Keratinocyte (primary cell): ENCODE measurements at regions not wholly inside any gene's neighbourhood (a gene's known extent, or its start where the extent isn't known, plus 50 kb on each side); places are given as distances from the start of the nearest gene placed in this dataset.

Experiments used
- DNase-seq: peaks from one replicate; pipeline ENCODE4 v3.0.0-alpha.2; 2011; ENCODE audit warnings: low read depth, missing footprints, low spot score
- FAIRE-seq: peaks from 2 replicates; lab custom pipeline; 2011; peaks lifted over from hg19 to GRCh38; lab: Jason Lieb, UNC
- H2AFZ ChIP-seq: 2 replicates; pipeline ENCODE4 v1.6.0; 2012; ENCODE audit warnings: low read length, control low read depth, inconsistent platforms; ENCODE audit not compliant: control insufficient read depth
- H3K27ac ChIP-seq: 2 replicates; pipeline ENCODE4 v1.5.1; 2011; ENCODE audit warnings: low read length; ENCODE audit not compliant: control insufficient read depth, insufficient read depth
- H3K27me3 ChIP-seq: 3 replicates; pipeline ENCODE4 v1.6.0; 2011; ENCODE audit warnings: low read length; ENCODE audit not compliant: control insufficient read depth, insufficient read depth; ENCODE audit errors: extremely low read depth
- H3K36me3 ChIP-seq, 2 experiments: 2 replicates in 1 of 2; 3 replicates in 1 of 2; pipeline ENCODE4 v1.5.1; 2011; ENCODE audit warnings: low read length in 2 of 2, mild to moderate bottlenecking in 1 of 2; ENCODE audit not compliant: control insufficient read depth in 2 of 2, insufficient read depth in 2 of 2; ENCODE audit errors: extremely low read depth in 1 of 2
- H3K4me1 ChIP-seq: 3 replicates; pipeline ENCODE4 v1.5.1; 2011; ENCODE audit warnings: low read length; ENCODE audit not compliant: control insufficient read depth, insufficient read depth; ENCODE audit errors: extremely low read depth
- H3K4me2 ChIP-seq: 3 replicates; pipeline ENCODE4 v1.6.0; 2011; ENCODE audit warnings: low read depth, low read length; ENCODE audit not compliant: control insufficient read depth, insufficient read depth; ENCODE audit errors: extremely low read depth
- H3K4me3 ChIP-seq, 3 experiments: fragments of 200-600 bp in 1 of 3; sonication (generic) in 1 of 3; 2 replicates in 2 of 3; 3 replicates in 1 of 3; pipeline ENCODE4 v1.5.1; 2011 to 2016; ENCODE audit warnings: low read length in 3 of 3, mild to moderate bottlenecking in 3 of 3, control low read depth in 2 of 3, inconsistent platforms in 1 of 3, low read depth in 1 of 3, mixed read lengths in 1 of 3, mixed run types in 1 of 3, moderate library complexity in 1 of 3; ENCODE audit not compliant: control insufficient read depth in 2 of 3, insufficient read depth in 2 of 3; ENCODE audit errors: extremely low read depth in 1 of 3
- H3K79me2 ChIP-seq: 2 replicates; pipeline ENCODE4 v1.6.0; 2012; ENCODE audit warnings: low read length; ENCODE audit not compliant: control insufficient read depth, insufficient read depth
- H3K9ac ChIP-seq: 3 replicates; pipeline ENCODE4 v1.6.0; 2011; ENCODE audit warnings: low read length; ENCODE audit not compliant: control insufficient read depth, insufficient read depth; ENCODE audit errors: extremely low read depth
- H3K9me1 ChIP-seq: 3 replicates; pipeline ENCODE4 v1.6.0; 2011; ENCODE audit warnings: low read length; ENCODE audit not compliant: control insufficient read depth, insufficient read depth; ENCODE audit errors: extremely low read depth
- H3K9me3 ChIP-seq: 2 replicates; pipeline ENCODE4 v1.5.1; 2012; ENCODE audit warnings: low read depth, low read length; ENCODE audit not compliant: control insufficient read depth
- H4K20me1 ChIP-seq: 3 replicates; pipeline ENCODE4 v1.6.0; 2011; ENCODE audit warnings: low read length; ENCODE audit not compliant: control insufficient read depth, insufficient read depth; ENCODE audit errors: extremely low read depth
- CTCF ChIP-seq, 3 experiments: IDR thresholded peaks in 1 of 3; conservative IDR thresholded peaks in 1 of 3; optimal IDR thresholded peaks in 1 of 3; 2 replicates in 2 of 3; 3 replicates in 1 of 3; pipeline versions ENCODE3 to v1.5.1; 2011; ENCODE audit warnings: low read length in 3 of 3, mild to moderate bottlenecking in 3 of 3, moderate library complexity in 2 of 3, control low read depth in 1 of 3, inconsistent platforms in 1 of 3; ENCODE audit not compliant: insufficient read depth in 2 of 3; ENCODE audit errors: extremely low read depth in 1 of 3
- EZH2 ChIP-seq: IDR thresholded peaks from one replicate; pipeline ENCODE4 v1.6.1; 2012; ENCODE audit warnings: inconsistent platforms, mild to moderate bottlenecking, low read length, moderate library complexity
- dilution Hi-C: fragments of 300-500 bp; cut with MboI; formaldehyde crosslinking; loops from one replicate; pipeline ENCODE4 v1.7.0; 2020; ENCODE audit warnings: low sequenced_read_pairs; ENCODE audit not compliant: extremely low pct_ligation_motif_present

DNA sequence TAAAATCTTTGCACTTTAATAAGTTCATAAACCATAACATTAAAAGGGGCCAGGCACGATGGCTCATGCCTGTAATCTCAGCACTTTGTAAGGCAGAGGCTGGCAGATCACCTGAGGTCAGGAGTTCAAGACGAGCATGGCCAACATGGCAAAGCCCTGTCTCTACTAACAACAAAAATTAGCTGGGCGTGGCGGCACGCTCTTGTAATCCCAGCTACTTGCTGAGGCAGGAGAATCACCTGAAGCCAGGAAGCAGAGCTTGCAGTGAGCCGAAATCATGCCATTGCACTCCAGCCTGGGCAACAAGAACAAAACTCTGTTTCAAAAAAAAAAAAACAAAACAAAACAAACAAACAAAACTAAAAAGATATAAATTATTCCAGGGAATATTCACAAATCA is 595.2 kb upstream of the LCORL start:
- H4K20me1 ChIP-seq = no peaks in the 10 kb centered on the region
- TF ChIP-seq CTCF (optimal IDR thresholded peaks at IDR 0.05 in 1 of 3, IDR thresholded peaks at IDR 0.05 in 1 of 3, conservative IDR thresholded peaks at IDR 0.05 in 1 of 3; ENCODE audit: extremely low read depth in 1 of 3, insufficient read depth in 2 of 3, low read length in 3 of 3) (no peak), EZH2 (no peak)
- no peaks in the 10 kb centered on the region for H3K9me1 ChIP-seq
- no peak overlapping the region for H2AFZ ChIP-seq
- H3K27ac ChIP-seq = no peak overlapping the region
- H3K9me3 ChIP-seq = no peaks in the 10 kb centered on the region
- no peak for FAIRE-seq
- no peak for DNase-seq
- H3K4me1 ChIP-seq = no peaks in the 10 kb centered on the region
- no peaks in the 10 kb centered on the region for H3K27me3 ChIP-seq
- H3K4me2 ChIP-seq = no peak overlapping the region
- H3K9ac ChIP-seq = no peak overlapping the region
- dilution Hi-C loops = no loop called here
- no peaks in the 10 kb centered on the region for H3K36me3 ChIP-seq
- no peaks in the 10 kb centered on the region for H3K79me2 ChIP-seq
- no peak overlapping the region for H3K4me3 ChIP-seq

- TF ChIP-seq CTCF (optimal IDR thresholded peaks at IDR 0.05 in 1 of 3, IDR thresholded peaks at IDR 0.05 in 1 of 3, conservative IDR thresholded peaks at IDR 0.05 in 1 of 3; ENCODE audit: extremely low read depth in 1 of 3, insufficient read depth in 2 of 3, low read length in 3 of 3) (no peak), EZH2 (no peak)
- no peak overlapping the region for H3K9ac ChIP-seq
- no peak overlapping the region for H3K4me2 ChIP-seq
- H2AFZ ChIP-seq = no peak overlapping the region
- no peaks in the 10 kb centered on the region for H4K20me1 ChIP-seq
- no peaks in the 10 kb centered on the region for H3K9me3 ChIP-seq
- no peak overlapping the region for H3K27ac ChIP-seq
- no peaks in the 10 kb centered on the region for H3K9me1 ChIP-seq
- no peaks in the 10 kb centered on the region for H3K79me2 ChIP-seq
- FAIRE-seq (no peak), DNase-seq (no peak)
- H3K4me1 ChIP-seq = no peaks in the 10 kb centered on the region
- no peaks in the 10 kb centered on the region for H3K27me3 ChIP-seq
- dilution Hi-C loops = no loop called here
- H3K36me3 ChIP-seq = no peaks in the 10 kb centered on the region
- H3K4me3 ChIP-seq = no peak overlapping the region
These were observed 589.5 kb upstream of the LCORL start for GRCh38 chr4:18611026-18611425.
